GM19395 (cell line): ENCODE measurements at regions not wholly inside any gene's neighbourhood (a gene's known extent, or its start where the extent isn't known, plus 50 kb on each side); places are given as distances from the start of the nearest gene placed in this dataset.
"Not testable (repeated sequence)": the region's sequence is repeated elsewhere in the genome, so short reads cannot be mapped to it uniquely, and the experiment has no call there.

Experiments used
- ATAC-seq: cut with Tn5 transposase; IDR thresholded peaks from one replicate; pipeline ENCODE4 v1.9.1; 2021; ENCODE audit warnings: mild to moderate bottlenecking, moderate library complexity; ENCODE audit not compliant: unreplicated experiment

DNA sequence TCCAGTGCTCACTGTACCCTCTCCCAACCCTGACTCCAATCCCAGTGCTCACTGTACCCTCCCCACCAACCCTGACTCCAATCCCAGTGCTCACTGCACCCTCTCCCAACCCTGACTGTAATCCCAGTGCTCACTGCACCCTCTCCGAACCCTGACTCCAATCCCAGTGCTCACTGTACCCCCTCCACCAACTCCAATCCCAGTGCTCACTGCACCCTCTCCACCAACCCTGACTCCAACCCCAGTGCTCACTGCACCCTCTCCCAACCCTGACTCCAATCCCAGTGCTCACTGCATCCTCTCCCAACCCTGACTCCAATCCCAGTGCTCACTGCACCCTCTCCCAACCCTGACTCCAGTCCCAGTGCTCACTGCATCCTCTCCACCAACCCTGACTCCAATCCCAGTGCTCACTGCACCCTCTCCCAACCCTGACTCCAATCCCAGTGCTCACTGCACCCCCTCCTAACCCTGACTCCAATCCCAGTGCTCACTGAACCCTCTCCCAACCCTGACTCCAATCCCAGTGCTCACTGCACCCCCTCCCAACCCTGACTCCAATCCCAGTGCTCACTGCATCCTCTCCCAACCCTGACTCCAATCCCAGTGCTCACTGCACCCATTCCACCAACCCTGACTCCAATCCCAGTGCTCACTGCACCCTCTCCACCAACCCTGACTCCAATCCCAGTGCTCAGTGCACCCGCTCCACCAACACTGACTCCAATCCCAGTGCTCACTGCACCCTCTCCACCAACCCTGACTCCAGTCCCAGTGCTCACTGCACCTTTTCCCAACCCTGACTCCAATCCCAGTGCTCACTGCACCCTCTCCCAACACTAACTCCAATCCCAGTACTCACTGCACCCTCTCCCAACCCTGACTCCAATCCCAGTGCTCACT lies 136.3 kb upstream of the ZNF618 start:
- not testable (repeated sequence) for ATAC-seq

DNA sequence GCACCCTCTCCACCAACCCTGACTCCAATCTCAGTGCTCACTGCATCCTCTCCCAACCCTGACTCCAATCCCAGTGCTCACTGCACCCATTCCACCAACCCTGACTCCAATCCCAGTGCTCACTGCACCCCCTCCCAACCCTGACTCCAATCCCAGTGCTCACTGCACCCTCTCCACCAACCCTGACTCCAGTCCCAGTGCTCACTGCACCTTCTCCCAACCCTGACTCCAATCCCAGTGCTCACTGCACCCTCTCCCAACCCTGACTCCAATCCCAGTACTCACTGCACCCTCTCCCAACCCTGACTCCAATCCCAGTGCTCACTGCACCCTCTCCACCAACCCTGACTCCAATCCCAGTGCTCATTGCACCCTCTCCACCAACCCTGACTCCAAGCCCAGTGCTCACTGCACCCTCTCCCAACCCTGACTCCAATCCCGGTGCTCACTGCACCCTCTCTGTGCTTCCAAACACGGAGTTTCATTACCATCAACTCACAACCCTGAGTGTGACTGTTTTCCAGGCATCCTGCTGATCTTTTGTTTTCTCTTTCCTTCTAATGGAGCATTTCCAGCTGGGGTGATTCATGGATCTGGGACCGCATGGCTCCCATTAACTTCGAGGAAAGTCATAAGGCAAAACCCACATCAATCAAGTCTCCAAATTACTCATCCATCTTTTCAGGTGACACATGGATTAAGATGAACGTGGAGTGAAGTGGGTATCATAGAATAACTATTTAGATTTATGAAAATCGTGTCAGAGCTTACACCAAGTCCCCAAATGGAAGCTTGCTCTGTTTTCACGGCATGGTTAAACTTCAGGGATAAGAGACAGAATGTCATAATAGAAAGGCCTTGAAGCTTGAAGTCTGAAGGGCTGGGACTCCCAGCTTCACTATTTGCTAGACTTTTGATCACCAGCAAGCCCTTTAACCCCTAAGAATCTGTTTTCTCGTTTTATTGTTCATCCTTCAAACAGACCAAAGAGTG lies 135.3 kb upstream of the ZNF618 start:
- ATAC-seq, result not testable (repeated sequence)

GRCh38 chr9:113741886-113742854 lies 133.9 kb upstream of the ZNF618 start:
- no peak for ATAC-seq

DNA sequence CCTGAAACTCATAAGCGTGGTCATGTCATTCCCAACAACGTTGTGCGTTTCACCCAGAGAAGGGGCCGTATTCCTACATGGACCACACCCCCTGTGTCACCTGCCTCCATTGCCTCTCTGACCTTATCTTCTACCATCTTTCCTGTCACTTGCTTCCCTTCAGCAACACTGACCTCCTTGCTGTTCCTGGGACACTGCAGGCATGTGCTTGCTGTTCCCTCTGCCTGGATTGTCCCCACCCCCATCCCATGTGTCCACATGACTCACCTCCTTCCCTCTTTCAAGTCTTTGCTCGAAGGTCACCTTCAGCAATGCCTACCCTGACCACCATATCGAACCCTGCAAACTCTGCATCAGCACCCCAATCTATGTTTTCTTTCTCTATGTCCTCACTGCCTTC lies 133.2 kb upstream of the ZNF618 start:
- ATAC-seq, result no peak

DNA sequence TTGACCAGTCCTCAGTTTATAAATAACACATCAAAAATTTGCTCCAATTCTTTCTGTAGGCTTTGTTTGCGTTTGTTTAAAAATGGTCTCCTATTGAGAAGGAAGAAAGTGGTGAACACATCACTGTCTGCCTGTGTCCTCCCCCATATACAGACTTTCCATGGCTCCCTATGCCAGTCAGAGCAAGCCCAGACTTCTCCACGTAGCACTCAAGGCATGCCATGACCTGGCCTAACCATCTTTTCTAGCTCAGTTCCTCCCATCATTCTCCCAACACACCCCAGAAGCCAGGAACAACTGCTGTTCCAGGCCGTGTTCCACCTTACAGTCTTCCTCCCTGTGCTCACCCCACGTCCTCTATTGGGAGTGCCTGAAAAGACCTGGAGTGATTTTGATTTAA lies 129.6 kb upstream of the ZNF618 start:
- ATAC-seq, result no peak

DNA sequence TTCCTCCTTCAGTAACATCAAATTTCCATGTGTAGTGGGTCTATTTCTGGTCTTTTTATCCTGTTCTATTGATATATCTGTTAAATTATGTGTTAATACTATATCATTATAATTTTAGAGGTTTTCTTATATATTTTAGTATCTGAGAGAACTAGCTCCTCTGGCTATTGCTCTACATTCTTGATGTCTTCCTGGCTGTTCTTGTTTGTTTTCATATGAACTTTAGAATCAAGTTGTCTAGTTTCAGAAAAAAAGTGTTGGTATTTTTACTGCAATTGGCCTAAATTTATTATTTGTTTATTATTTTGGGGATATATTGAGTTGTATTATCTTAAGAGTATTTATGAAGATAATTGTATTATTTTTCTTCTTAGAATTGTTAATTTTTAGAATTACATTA lies 128.0 kb upstream of the ZNF618 start:
- ATAC-seq, result no peak

DNA sequence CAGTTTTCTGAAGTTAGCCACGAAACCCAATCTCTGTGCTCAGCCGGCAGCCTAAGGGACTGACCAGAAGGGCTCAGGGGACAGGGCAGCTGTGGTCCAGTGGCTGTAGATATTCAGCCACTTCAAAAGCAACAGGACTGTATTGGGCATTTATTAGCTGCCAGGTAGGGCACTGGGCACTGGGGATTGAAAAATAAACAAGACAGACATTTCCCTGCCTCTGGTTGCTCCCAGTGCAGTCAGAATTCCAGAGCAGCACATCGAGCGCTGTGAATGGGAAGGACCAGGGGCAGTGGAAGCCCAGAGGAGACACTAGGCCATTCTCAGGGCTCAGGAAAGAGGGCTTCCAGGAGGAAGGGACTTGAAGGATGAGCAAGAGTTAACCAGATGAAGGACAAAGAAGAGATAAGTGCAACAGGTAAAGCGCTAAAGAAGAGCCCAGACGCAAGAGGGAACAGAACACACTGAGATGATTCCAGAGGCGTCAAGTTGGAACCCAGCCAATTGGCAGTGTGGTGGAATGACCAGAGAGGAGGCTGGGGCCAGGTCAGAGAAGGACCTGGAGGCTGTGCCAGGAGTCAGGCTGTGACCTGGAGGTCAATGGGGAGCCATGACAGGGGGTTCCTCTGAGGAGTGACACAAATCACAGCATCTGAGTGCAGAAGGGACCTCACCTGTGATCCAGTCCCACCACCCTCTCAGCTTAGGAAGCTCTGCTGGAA lies 122.5 kb upstream of the ZNF618 start:
- no peak for ATAC-seq

- ATAC-seq, result no peak
Measured at GRCh38 chr9:113754739-113755138, 121.4 kb upstream of the ZNF618 start.

GRCh38 chr9:113755433-113755832 lies 120.7 kb upstream of the ZNF618 start:
- no peak for ATAC-seq

DNA sequence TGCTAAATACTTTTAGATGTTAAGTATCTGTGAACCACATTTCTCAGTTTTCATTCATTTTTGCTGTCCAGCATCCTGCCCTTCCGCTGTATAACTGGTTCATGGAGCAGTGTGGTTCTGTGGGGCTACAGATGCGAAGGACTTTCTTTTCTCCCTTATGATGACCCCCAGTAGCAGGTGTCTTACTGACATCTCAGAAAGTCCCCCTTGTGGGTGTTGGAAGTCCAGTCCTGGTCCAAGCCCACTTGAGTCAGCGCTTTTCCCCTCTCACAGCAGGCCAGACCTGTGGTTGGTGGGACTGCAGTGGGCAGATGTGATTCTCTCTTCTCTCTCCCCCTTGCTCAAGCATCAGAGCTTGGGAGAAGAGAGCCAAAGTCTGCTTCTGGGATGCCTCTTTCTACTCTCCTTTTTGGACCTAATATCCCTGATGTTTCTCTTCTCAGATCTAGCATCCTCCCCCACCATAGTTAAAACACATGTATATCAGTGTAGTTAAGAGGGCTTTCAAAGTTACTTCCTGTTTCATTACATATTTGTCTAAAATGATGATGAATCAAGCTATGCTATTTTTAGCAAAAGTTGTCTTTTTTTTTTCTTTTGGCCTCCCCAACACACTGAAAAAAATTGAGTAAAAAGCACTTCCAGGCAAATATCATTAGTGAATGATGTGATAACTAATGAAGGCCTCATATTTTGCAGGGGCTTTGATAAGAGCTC lies 119.5 kb upstream of the ZNF618 start:
- no peak for ATAC-seq

- no peak for ATAC-seq
Measured at GRCh38 chr9:113763429-113763828, 112.7 kb upstream of the ZNF618 start.

GRCh38 chr9:113764572-113764971 lies 111.5 kb upstream of the ZNF618 start:
- no peak for ATAC-seq

DNA sequence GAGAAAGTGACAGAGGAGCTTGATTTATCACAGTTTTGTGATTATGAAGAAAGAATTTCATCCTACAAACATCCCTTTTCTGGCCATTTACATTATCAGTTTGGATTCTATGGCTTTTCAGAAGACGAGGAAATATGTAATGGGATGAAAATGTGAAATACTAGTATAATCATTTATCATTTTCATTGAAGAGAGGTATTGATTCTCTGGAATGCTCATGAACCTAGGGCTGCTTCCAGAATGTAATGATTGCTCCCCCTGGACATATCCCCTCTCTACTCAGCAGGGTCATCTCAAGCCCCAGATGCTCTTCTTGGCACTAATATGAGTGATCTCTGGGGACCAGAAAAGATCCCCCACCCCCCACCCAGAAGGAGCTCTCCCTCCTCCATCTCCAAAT lies 106.7 kb upstream of the ZNF618 start:
- no peak for ATAC-seq

GRCh38 chr9:113770396-113770795 lies 105.7 kb upstream of the ZNF618 start:
- no peak for ATAC-seq

DNA sequence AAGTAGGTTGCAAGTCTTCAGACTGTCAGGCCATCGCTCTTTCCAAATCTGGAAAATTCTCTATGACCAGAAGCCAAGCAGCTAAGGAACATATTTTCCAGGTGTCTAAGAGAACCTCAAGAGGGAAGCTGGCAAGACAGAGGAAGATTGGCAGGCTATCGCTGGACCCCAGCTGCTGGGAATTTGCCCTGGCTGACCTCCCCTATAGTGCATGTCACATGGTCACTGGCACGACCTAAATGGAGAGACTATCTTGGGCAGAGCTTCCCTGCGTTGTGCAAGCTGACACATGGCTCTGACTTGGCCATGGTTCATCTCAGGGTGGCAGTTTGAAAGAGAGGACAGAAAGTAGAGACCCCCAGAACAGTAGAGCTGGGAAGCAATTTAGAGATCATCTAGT lies 104.9 kb upstream of the ZNF618 start:
- no peak for ATAC-seq

- ATAC-seq, result no peak
Measured at GRCh38 chr9:113772121-113772810, 103.8 kb upstream of the ZNF618 start.

DNA sequence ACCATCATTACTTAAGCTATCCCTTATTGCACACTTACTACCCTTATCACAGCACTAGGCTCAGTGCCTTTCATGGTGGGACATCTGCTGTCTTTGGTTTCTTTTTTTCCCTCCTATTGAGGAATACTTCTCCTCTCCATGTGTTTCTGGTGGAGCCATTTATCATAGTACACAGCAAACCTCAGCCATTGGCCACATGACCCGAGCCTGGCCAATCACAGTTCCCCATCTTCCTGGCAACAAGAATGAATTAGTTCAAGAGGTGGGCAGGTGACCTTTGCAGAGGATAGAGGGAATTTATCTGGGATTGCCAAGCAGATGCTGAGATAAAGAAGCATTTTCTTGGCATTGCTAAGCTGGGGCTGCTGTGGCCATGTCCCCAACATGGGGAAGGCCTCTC lies 101.1 kb upstream of the ZNF618 start:
- ATAC-seq, result no peak

- no peak for ATAC-seq
Measured at GRCh38 chr9:113775749-113776148, 100.4 kb upstream of the ZNF618 start.

GRCh38 chr9:113776194-113776593 lies 99.9 kb upstream of the ZNF618 start:
- ATAC-seq, result no peak
